Esophagus muscularis mucosa (tissue), 4 donors: ENCODE measurements at regions not wholly inside any gene's neighbourhood (a gene's known extent, or its start where the extent isn't known, plus 50 kb on each side); places are given as distances from the start of the nearest gene placed in this dataset.

Experiments used
- EP300 ChIP-seq: sonication (generic); formaldehyde crosslinking; IDR thresholded peaks from one replicate; pipeline ENCODE4 v1.6.1; 2017; ENCODE audit warnings: antibody characterized with exemption
- POLR2A ChIP-seq: fragments of 450-650 bp; IDR thresholded peaks from one replicate; pipeline ENCODE4 v1.6.1; 2017; ENCODE audit warnings: antibody characterized with exemption, moderate library complexity, mild to moderate bottlenecking, low read depth
- POLR2AphosphoS5 ChIP-seq, 2 donors: sonication (generic); formaldehyde crosslinking; IDR thresholded peaks; one replicate each; pipeline ENCODE4 v1.6.1; 2017; ENCODE audit warnings: antibody characterized with exemption in 2 of 2
- TF ChIP-seq, protein P1 (sequence below), 3 experiments: fragments of 200-600 bp in 2 of 3; fragments of 450-650 bp in 1 of 3; sonication (generic) in 2 of 3; IDR thresholded peaks; one replicate each; pipeline ENCODE4 v1.5.1; 2017 to 2019; ENCODE audit warnings: antibody characterized with exemption in 3 of 3, mild to moderate bottlenecking in 2 of 3, moderate library complexity in 1 of 3

DNA sequence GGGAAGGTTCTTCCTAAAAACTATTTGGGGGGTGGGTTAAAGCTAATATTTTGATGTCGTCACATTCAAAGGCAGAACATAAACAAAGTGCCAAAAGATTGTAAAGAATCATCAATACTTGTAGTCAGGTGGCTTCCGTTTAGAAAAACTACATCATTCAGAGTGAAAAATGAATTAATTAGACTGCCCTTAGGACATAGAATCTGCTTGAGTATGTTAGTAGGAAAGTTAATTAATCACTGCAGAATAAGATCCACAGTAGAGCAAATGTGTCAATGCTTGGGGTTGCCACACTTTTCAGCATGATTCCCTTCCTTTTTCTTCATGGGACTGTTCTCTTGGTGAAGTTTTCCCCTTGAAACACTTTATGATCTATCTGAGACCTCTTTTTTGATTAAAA is 166.8 kb upstream of the MTNR1B start:
- TF ChIP-seq, protein P1, sequence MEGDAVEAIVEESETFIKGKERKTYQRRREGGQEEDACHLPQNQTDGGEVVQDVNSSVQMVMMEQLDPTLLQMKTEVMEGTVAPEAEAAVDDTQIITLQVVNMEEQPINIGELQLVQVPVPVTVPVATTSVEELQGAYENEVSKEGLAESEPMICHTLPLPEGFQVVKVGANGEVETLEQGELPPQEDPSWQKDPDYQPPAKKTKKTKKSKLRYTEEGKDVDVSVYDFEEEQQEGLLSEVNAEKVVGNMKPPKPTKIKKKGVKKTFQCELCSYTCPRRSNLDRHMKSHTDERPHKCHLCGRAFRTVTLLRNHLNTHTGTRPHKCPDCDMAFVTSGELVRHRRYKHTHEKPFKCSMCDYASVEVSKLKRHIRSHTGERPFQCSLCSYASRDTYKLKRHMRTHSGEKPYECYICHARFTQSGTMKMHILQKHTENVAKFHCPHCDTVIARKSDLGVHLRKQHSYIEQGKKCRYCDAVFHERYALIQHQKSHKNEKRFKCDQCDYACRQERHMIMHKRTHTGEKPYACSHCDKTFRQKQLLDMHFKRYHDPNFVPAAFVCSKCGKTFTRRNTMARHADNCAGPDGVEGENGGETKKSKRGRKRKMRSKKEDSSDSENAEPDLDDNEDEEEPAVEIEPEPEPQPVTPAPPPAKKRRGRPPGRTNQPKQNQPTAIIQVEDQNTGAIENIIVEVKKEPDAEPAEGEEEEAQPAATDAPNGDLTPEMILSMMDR (IDR thresholded peaks at IDR 0.05) = no peak
- no peak for TF ChIP-seq POLR2A
- TF ChIP-seq POLR2AphosphoS5 (IDR thresholded peaks at IDR 0.05) = no peak
- TF ChIP-seq EP300 = no peak
